ENCODE measurements at regions not wholly inside any gene's neighbourhood (a gene's known extent, or its start where the extent isn't known, plus 50 kb on each side); places are given as distances from the start of the nearest gene placed in this dataset.

DNA sequence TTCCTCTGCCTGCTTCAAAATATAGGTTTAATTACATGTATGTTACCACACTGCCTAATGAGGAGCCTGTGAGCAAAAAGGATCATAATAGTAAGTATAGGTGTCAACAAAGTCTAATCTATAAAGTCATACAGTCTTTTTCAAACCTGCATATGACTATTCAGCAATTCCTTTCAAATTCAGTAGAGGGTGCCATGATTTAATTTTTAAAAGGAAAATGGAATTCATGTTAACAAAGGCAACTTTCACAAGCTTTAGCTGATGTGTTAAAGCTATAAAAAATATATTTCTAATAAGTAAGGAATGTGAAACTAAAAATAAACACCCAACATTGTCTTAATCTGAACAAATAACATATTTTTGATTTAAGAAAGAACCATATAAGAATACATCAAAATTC, 52.1 kb downstream of the MPP7 start:
- peak; percentile 1 for DNase-seq

DNA sequence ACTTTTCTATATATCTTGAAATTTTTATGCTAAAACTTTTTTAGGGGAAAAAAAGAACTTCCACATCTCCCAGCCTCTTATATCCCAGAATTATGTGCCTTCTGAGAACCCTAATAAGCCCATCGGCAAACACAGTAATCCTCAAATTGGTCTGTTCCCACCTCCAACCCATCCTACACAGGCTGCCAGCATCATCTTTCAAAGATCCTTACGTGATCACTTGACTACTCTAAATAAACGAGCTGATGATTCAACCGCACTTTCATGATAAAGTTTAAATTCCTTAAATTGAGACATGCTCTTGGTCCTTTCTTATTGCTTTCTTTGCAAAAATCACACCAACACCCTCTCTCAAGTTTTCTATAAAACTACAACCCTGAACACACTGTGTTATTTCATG, 52.5 kb downstream of the MPP7 start:
- DNase-seq = no peak

DNA sequence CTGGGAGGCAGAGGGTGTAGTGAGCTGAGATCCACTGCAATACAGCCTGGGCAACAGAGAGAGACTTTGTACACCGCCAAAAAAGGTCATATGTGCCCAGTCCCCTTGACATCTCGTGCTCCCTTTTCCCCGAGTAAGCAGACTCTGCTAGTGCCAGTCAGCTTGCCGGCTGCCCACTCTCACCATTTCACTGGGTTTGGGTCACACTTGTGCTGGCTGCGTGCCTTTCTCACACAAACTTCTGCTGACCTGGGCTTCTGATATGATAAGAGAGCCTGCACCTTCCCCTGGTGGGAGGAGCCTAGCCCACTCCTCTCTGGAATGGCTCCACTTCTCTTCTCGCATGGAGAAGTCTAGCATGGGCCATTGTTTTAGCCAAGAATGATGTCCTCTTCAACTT, 53.4 kb downstream of the MPP7 start:
- DNase-seq = no peak

DNA sequence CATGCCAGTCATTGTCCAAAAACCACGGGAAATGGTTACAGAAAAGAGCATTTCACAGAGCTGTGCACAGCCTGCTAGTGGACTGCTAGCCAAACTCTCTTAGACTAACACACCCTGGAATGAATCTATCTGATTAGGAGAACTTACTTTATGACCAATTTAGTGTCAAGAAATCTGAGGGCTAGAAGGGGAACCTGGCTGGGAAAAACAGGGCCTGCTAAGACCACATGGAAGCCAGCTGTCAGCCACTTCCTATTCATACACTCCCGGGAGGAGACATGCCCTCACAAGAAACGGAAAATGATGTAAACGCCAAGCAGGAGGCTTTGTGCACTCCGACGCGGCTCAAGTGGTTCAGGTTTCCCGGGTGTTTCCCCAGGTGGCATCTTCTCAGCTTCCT, 54.8 kb downstream of the MPP7 start:
- peak; percentile 7 for DNase-seq

DNA sequence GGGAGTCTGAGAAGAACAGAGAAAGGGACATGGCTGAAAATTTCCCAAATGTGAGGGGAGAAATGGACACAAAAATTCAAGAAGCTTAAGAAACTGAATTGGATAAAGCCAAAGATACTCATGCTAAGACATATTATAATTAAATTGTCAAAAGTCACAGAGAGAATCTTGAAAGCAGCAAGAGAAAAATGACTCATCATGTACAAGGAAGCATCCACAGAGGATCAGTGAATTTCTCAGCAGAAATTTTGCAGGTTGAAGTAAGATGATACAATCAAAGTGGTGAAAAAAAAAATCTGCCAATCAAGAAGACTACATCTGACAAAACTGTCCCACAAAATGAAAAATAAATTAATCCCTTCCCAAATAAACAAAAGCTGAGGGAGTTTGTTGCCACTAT, 56.8 kb downstream of the MPP7 start:
- DNase-seq = no peak

DNA sequence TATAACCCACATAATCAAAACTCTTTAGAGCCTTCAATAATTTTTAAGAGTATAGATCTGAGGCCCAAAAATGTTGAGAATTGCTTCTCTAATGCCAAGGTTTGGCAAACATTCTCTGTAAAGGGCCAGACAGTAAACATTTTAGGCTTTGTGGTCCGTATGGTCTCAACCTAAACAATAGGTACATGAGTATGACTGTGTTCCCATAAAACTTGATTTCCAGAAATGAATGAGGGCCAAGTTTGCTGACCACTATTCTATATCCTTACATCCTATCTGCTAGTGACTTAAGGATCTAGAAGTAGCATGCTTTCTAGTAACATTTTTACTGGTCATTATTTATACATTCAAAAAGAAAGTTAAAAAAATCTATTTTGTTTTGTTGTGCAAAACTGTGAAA, 58.9 kb downstream of the MPP7 start:
- DNase-seq = no peak

DNA sequence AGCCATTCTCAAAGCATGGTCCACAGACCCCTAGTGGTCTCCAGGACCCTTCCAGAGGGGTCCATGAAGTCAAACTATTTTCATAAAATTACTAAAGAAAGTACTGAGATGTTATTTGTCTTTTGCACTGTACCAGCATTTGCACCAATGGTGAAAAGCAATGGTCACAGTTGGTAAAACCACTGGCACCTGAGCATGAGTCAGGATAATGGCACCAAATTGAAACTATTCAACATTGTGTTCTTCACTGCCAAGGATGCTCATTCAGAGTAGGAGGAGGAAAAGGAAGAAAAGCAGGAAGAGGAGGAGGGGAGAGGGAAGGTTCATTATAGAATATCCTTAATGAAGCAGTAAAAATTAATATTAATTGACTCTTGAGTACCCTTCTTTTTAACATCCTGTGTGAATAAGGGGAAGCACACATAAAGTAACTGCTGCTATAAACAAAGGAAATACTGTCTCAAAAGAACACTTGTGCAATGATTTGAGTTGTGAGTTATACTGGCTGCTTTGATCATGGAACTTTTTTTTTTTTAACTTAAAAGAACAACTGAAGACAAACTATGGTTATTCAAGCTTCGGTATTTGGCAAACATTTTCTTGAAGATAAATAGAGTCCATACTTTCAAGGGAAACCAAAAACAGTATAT, 60.2 kb downstream of the MPP7 start:
- no peak for DNase-seq

DNA sequence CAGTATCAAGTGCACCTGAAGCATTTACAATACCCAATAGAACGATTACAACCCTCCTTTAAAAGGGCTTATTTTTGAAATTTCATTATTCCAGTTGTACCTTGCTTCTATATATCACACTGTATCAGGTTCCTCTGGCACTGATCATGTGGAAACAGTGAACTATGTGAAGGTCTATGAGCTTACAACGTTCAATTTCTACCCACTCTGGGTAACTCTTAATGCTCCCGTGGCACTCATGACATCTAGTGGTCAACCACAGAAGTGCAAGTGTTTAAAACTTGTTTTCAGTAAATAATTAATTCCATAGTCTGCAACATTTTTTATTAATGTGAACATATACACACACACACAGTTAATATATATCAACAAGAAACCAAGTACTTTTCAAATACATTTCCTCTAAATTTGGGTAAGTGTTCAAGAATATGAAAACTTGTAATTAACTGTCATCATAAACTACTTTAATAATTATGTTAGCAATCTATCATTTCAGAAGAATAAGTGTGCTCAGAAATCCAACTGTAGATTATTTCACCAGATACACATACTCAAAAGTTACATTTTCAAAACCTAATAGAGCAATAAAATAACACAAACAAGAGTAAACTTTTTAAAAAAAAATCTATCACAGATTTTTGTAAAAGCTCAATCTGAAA, 61.0 kb downstream of the MPP7 start:
- DNase-seq = peak; percentile 2

DNA sequence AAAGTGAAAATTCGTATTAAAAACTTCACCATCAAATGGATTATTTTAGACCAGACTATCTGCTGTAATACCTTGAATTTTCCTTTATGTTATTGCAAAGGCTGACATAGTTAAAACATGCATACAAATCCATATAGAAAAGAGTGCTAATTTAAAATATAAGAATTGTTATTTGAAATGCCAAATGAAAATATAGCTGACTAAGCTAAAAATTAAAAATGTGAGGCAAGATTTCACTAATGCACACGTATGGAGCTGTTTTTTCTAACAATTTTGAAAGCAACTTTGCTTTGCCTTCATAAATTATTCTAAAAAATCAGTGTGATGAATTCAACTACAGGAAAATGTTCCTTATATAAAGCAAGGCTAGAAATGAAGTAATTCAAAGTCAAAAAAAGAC, 62.5 kb downstream of the MPP7 start:
- DNase-seq = no peak

DNA sequence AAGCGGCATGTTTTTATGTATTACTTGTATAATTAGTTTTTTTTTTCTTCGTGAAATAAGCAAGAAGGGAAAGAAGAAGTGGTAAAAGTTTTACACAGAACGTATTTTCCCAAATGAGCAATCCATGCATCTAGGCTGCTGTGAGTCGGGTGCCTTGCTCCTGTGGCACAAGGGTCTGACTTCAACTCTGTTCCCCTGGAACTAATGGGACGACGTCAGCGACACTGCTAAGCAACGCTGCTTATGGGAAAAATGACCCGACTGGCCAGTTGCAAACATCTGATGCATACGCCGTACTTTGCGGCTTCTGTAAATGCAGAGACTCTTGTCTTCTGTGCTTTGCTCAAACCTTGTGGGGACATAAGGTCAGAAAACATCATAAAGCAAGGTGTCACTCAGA, 66.3 kb downstream of the MPP7 start:
- DNase-seq = no peak

DNA sequence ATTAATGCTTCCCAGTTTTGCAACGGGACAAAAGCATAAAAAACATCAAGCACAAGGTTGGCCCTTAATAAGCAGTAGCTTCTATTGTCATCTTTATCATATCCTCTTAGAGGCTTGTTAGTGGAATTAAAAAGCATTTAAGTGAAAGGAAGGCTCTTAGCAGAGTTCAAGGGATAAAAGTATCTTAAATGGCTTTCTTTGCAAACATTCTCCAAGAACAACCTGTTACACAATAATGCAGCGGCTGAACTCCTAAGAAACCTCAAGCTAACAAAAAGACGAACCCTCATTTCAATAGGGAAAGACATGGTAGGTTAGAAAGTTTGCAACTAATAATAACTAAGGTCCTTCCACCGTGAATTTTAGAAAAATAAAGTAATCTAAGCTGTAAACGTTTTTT, 82.1 kb downstream of the MPP7 start:
- DNase-seq = no peak

DNA sequence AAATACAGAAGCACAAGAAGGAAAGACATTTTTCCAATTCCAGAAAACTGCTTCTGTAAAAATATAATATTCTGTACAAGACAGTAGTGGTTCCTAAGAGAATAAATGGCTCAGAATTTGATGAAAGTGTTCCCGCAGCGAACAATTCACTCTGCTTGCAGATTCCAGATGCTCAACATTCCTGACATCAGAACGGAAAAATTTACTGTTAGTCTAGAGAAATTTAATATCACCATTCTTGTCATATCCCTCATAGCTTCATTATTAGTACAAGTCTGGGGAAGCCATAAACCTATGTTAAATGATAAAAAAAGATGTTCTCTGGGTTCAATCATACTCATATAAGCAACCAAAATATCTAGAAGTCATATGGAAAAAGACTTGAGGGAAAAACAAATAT, 83.6 kb downstream of the MPP7 start:
- no peak for DNase-seq

DNA sequence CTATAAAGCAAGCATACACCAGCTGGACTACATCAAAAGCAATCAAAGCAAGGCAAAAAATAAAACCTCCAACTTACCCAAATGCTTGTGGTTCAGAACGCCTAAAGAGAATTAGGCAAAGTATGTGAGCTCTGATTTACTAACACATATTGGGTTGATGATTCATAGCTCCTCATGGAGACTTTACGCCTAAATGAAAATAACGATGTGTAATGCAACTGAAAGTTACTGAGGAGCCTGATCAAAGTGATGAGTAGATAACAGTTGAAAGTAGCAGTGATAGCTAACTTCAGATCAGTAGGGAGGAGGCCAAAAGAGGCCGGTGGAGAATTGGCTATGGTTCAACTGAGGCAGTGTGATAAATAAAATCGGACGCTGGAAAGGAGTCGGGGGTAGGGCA, 85.0 kb downstream of the MPP7 start:
- DNase-seq = no peak

DNA sequence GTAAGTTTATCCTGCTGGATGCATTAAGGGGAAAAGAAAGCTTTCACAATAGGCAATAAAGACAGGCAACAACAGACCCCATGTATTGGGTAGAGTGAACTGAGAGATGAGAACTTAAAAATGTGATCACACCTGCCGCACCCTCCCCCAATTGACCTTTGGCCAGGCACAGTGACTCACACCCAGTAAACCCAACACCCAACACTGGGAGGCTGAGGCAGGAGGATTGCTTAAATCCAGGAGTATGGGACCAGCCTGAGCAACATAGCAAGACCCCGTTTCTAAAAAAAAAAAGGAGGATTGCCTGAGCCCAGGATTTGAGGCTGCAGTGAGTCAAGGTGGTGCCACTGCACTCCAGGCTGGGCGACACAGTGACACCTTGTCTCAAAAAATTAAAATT, 86.9 kb downstream of the MPP7 start:
- no peak for DNase-seq

DNA sequence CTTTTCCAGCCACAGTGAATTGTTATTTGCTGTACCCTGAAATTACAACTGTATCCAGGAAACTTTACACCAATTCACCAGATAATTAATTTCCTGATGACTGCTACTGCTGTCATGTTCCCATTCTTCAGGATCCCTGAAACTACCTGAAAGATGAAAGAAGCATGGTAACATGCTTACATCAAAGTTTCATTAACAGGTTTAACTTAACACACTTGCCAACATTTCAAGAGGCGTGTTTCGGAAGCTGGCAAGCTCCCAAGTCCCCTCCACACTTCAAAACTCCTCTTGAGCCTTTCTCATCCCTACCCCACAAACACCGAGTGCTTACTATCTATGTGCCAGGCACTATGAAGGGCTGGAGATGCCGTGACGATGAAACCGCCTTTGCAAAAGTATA, 88.6 kb downstream of the MPP7 start:
- no peak for DNase-seq

DNA sequence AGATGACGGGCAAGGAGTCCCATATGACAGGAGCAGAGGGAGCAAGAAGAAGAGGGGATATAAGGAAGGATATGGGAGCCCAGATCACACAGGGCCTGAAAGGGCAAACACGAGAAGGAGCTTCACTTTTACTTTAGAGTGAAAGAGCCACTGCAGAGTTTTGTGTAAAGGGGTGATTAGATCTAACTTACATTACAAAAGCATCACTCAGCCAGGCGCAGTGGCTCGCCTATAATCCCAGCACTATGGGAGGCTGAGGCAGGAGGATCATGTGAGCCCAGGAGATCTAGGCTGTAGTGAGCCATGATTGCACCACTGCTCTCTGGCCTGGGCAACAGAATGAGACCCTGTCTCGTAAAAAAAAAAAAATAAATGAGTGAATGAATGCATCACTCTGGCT, 91.1 kb downstream of the MPP7 start:
- no peak for DNase-seq

DNA sequence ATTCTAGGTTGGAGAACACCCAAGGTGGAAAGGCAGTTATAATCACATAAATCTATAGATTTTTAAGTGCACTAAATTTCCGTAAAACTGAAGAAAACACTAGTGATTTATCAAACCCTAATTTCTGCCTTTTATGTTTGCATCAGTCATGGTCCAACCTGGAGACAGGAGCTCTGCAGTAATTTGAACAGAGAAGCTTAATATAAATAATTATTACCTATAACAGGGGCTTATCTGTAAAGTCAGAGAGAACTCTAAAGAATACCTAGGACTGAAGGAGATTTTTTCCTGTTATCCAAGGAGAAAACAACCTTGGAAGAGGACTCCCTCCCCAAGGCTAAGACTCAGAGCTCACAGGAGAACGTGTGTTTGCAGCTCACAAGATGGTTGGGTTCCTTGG, 95.1 kb downstream of the MPP7 start:
- no peak for DNase-seq

DNA sequence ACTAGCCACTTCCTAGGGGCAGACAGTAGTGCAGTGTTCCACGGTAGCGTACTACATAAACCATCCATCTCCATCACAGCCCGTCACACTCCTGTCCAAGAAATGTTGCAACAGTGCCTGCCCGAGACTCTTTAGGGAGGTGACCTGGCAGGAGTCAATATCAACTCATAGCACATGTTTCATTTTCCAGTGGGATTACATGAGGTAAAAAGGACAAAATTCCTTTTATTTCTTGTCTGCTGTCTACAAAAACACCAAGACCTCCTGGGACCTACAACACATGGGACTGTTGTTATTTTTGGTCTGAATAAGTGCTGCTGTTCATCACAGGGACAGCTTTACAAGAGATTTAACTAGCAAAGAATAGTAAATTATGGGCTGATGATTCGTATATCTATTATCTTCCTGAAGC, 99.9 kb downstream of the MPP7 start:
- DNase-seq = no peak

DNA sequence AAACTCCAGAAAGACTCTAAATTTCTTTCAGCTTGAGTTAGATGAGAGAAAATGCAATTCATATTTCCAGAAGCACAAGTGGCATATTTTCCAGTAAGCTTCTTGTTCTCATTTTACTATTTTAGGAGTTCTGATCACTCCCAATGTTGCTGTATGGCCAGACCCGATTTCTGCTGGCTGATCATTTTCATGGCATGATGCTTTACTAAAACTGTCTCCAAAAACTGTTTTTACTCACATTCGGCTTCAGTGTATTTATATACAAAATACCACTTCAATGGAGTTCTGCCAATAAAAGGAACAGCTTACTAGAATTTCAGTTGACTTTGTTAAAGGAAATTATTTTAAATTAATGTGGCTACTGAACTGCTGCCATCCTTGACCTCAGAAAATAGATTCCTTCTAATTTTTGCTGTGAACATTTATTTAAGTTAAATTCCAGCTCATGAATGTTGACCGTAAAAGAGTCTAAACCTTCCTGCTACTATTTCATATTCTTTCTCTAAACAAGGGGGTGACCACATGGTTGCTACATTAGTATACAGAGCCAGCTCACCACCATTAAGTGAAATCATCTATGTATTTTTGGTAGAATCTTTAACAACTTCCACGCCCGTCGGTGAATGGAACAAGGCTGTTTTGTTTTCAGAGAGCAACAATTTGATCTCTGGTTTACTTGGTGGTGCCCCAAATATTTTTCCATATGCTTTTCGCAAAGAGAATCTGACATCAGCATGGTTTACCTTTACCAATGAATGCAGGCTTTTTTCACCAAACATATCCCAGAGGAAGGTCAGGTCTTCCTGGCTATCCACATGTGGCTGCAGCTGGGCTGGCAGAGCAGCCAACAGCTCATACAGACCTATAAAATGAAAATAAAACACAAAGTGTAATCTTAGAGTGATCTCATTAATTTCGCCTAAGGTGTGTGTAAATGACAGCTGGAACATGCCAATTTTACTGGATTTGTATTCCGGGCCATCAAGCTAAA, 101.2 kb downstream of the MPP7 start:
- DNase-seq = no peak

DNA sequence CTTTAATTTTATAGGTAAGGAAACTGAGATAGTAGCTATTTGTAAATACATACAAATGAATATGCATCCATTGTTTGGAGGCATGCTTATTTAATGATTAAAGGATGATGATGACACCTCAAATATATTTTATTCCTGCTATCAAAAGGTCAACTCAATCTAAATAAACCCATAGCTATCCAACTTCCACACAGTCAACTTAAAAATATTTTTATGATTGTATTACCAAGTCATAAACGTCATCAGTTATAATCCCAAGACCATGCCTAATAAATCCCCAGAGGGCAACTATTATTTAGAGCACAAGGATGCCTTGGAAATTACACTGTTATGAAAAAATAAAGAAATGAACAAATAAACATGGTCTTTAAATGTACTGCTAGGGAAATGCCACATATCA, 102.1 kb downstream of the MPP7 start:
- no peak for DNase-seq

DNA sequence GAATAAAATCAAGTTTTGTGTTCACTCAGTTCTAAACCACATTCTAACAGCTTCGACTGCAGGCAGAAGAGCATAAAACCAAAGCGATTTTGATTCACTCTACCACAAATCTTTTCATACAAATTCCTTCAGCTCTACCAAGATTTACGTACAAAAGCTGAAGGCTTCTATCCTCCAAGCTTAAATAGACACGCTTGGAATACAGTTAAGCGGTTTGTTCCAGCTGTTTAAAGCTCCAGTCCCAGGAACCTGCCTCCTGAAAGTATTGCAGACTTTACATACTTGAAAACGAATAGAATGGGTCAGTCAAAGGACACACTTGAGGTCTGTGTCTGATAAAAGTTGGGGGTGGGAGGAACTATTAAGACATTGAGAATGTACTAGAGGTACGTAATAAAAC, 102.9 kb downstream of the MPP7 start:
- no peak for DNase-seq

DNA sequence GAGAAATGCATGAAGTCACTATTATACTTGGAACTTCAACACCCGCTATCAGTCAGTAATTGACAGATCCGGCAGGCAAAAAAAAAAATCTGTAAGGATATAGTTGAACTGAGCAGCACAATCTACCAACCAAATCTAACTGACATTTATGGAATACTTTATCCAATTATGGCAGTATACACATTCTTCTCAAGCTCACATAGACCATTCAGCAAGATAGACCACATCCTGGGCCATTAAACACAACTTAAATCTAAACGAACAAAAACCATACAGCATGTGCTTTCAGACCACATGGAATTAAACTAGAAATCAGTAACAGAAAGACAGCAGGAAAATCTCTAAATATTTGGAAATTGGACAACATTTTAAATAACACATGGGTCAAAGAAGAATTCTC, 112.7 kb downstream of the MPP7 start:
- no peak for DNase-seq

DNA sequence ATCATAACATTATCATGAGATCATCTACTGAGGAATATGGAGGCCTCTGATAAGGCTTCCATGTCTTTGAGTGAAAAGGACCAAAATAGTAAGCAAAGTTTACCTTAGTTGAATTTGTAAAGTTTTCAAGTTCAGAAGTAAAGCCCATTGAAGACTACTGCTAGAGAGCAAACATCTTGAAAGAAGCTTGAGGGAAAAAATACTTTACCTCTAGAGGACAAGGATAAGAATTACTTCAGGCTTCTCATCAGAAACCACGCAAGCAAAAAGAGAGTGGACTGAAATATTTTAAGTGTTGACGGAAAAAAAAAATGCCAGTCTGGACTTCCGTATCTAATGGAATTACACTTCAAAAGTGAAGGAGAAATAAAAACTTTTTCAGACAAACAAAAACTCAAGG, 114.3 kb downstream of the MPP7 start:
- no peak for DNase-seq
